Neural progenitor cell (in vitro differentiated cells): ENCODE measurements at regions not wholly inside any gene's neighbourhood (a gene's known extent, or its start where the extent isn't known, plus 50 kb on each side); places are given as distances from the start of the nearest gene placed in this dataset.
"Not testable (repeated sequence)": the region's sequence is repeated elsewhere in the genome, so short reads cannot be mapped to it uniquely, and the experiment has no call there.

ENCODE experiments used
- DNase-seq: peaks from one replicate; pipeline ENCODE4 v3.0.0-alpha.2; 2016; ENCODE audit warnings: low spot score
- H2AFZ ChIP-seq: fragments of 200-600 bp; sonication (generic); replicated peaks from 2 replicates; pipeline ENCODE4 v1.6.1; 2016; ENCODE audit warnings: antibody characterized with exemption
- H3F3A ChIP-seq: fragments of 200-600 bp; sonication (generic); 2 replicates; pipeline ENCODE4 v1.6.1; 2016; ENCODE audit warnings: antibody characterized with exemption, low read depth
- H3K27ac ChIP-seq: fragments of 200-600 bp; sonication (generic); 2 replicates; pipeline ENCODE4 v1.5.1; 2016; ENCODE audit warnings: mild to moderate bottlenecking
- H3K27me3 ChIP-seq: fragments of 200-600 bp; sonication (generic); 2 replicates; pipeline ENCODE4 v1.6.1; 2016; ENCODE audit warnings: mild to moderate bottlenecking, moderate library complexity
- H3K36me3 ChIP-seq: fragments of 200-600 bp; sonication (generic); 2 replicates; pipeline ENCODE4 v1.5.1; 2016
- H3K4me1 ChIP-seq: fragments of 200-600 bp; sonication (generic); 2 replicates; pipeline ENCODE4 v1.6.1; 2016; ENCODE audit warnings: mixed run types
- H3K4me2 ChIP-seq: fragments of 200-600 bp; sonication (generic); 2 replicates; pipeline ENCODE4 v1.6.1; 2016
- H3K4me3 ChIP-seq: fragments of 200-600 bp; sonication (generic); 2 replicates; pipeline ENCODE4 v1.5.1; 2016
- H3K79me2 ChIP-seq: fragments of 200-600 bp; sonication (generic); 2 replicates; pipeline ENCODE4 v1.6.1; 2016; ENCODE audit warnings: low read depth
- H3K9ac ChIP-seq: fragments of 200-600 bp; sonication (generic); 2 replicates; pipeline ENCODE4 v1.6.1; 2016
- H3K9me3 ChIP-seq: fragments of 200-600 bp; sonication (generic); 2 replicates; pipeline ENCODE4 v1.5.1; 2016; ENCODE audit warnings: low read depth
- H4K20me1 ChIP-seq: fragments of 200-600 bp; sonication (generic); 2 replicates; pipeline ENCODE4 v1.6.1; 2016; ENCODE audit warnings: low read depth
- H3K27ac Mint-ChIP-seq: 3 replicates; pipeline ENCODE4 v1.8.0; 2021; ENCODE audit warnings: mixed read lengths
- H3K27me3 Mint-ChIP-seq: 2 replicates; pipeline ENCODE4 v1.8.0; 2022; ENCODE audit warnings: low read depth, mild to moderate bottlenecking, inconsistent platforms, moderate library complexity, mixed read lengths; ENCODE audit not compliant: insufficient read depth
- H3K36me3 Mint-ChIP-seq: 3 replicates; pipeline ENCODE4 v1.8.0; 2021; ENCODE audit warnings: mixed read lengths
- H3K4me1 Mint-ChIP-seq: 3 replicates; pipeline ENCODE4 v1.8.0; 2021; ENCODE audit warnings: mixed read lengths
- H3K4me3 Mint-ChIP-seq: 3 replicates; pipeline ENCODE4 v1.8.0; 2021; ENCODE audit warnings: mild to moderate bottlenecking, moderate library complexity, mixed read lengths
- H3K9me3 Mint-ChIP-seq: 3 replicates; pipeline ENCODE4 v1.8.0; 2020; ENCODE audit warnings: mixed read lengths
- EZH2 ChIP-seq: fragments of 200-600 bp; sonication (generic); IDR thresholded peaks from 2 replicates; pipeline ENCODE4 v1.6.1; 2017; ENCODE audit warnings: antibody characterized with exemption, mild to moderate bottlenecking, moderate library complexity
- EZH2phosphoT487 ChIP-seq: fragments of 200-600 bp; sonication (generic); IDR thresholded peaks from 2 replicates; pipeline ENCODE4 v1.6.1; 2017; ENCODE audit warnings: antibody characterized with exemption
- TF ChIP-seq, protein P1 (sequence below): fragments of 200-600 bp; sonication (generic); IDR thresholded peaks from 2 replicates; pipeline ENCODE4 v1.5.1; 2017; ENCODE audit warnings: antibody characterized with exemption, mild to moderate bottlenecking

GRCh38 chr9:65400886-65401285 lies 115.9 kb upstream of the FOXD4L5 start:
- H3K4me1 Mint-ChIP-seq = no peaks in the 10 kb centered on the region
- Histone ChIP-seq H3K4me1 (no peaks in the 10 kb centered on the region), H3K4me2 (no peak overlapping the region), H3K27ac (no peak overlapping the region), H3K4me3 (no peak overlapping the region), H3K79me2 (no peaks in the 10 kb centered on the region), H3K27me3 (no peaks in the 10 kb centered on the region), H3K9me3 (no peaks in the 10 kb centered on the region), H4K20me1 (no peaks in the 10 kb centered on the region), H3F3A (no peaks in the 10 kb centered on the region), H3K36me3 (no peaks in the 10 kb centered on the region), H3K9ac (no peak overlapping the region), H2AFZ (no peak overlapping the region)
- no peaks in the 10 kb centered on the region for H3K27me3 Mint-ChIP-seq
- peaks cover 46% of the 10 kb centered on the region for H3K9me3 Mint-ChIP-seq
- H3K36me3 Mint-ChIP-seq = no peaks in the 10 kb centered on the region
- no peak overlapping the region for H3K4me3 Mint-ChIP-seq
- DNase-seq = no peak
- TF ChIP-seq EZH2 = no peak
- TF ChIP-seq EZH2phosphoT487 = no peak
- TF ChIP-seq, protein P1, sequence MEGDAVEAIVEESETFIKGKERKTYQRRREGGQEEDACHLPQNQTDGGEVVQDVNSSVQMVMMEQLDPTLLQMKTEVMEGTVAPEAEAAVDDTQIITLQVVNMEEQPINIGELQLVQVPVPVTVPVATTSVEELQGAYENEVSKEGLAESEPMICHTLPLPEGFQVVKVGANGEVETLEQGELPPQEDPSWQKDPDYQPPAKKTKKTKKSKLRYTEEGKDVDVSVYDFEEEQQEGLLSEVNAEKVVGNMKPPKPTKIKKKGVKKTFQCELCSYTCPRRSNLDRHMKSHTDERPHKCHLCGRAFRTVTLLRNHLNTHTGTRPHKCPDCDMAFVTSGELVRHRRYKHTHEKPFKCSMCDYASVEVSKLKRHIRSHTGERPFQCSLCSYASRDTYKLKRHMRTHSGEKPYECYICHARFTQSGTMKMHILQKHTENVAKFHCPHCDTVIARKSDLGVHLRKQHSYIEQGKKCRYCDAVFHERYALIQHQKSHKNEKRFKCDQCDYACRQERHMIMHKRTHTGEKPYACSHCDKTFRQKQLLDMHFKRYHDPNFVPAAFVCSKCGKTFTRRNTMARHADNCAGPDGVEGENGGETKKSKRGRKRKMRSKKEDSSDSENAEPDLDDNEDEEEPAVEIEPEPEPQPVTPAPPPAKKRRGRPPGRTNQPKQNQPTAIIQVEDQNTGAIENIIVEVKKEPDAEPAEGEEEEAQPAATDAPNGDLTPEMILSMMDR = no peak
- H3K27ac Mint-ChIP-seq = no peak overlapping the region

DNA sequence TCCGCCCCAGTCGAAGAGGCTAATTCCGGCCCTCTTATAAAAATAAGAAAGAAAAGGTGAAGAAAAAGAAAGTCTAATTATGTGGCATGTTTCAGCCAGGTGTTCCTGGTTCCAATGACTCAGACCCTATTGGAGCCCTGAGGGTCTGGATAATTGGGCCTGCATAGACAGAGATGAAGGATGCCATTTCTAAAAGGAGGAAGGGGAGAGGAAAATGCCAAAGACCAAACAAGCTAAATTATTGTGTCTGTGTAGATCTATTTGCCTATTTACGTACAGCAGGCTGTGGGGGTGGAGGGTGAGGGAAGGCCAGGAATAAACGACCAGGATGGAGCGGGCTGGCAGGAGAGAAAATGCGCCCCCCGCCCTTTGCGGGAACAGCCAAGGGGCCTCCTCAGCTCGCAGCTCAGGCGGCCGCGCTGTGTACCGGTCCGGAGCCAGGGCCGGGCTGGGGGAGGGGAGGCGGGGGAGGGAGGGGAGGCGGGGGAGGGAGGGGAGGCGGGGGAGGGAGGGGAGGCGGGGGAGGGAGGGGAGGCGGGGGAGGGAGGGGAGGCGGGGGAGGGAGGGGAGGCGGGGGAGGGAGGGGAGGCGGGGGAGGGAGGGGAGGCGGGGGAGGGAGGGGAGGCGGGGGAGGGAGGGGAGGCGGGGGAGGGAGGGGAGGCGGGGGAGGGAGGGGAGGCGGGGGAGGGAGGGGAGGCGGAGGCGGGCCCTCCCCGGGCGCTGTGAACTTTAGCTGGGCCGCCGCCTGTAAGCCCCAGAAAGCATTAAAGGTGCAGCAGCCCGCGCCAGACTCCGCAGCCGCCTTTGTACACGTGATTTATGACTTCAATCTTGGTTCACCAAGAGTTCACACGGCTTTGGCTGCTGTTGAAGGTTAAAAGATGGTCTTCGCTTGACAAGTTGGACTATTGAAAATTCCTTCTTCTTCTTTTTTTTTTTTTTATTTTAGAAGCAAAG lies 113.0 kb upstream of the FOXD4L5 start:
- H3K27me3 ChIP-seq, H3K4me1 ChIP-seq, H3K4me1 Mint-ChIP-seq, H3K27me3 Mint-ChIP-seq, DNase-seq, H3F3A ChIP-seq, H2AFZ ChIP-seq, H3K4me3 ChIP-seq, H3K9ac ChIP-seq, H3K36me3 ChIP-seq, H3K27ac Mint-ChIP-seq, H3K27ac ChIP-seq, H3K4me3 Mint-ChIP-seq, H3K36me3 Mint-ChIP-seq, H3K9me3 ChIP-seq, H4K20me1 ChIP-seq, H3K4me2 ChIP-seq, H3K79me2 ChIP-seq: not testable (repeated sequence)
- peaks cover 47% of the 10 kb centered on the region for H3K9me3 Mint-ChIP-seq

GRCh38 chr9:65397226-65397625 lies 112.2 kb upstream of the FOXD4L5 start:
- not testable (repeated sequence) for H3F3A ChIP-seq, H3K4me3 Mint-ChIP-seq, H2AFZ ChIP-seq, H3K27ac Mint-ChIP-seq, H3K27ac ChIP-seq, H3K27me3 ChIP-seq, H3K36me3 ChIP-seq, H3K9me3 ChIP-seq, H3K9ac ChIP-seq, H3K4me3 ChIP-seq, H4K20me1 ChIP-seq, DNase-seq, H3K4me1 ChIP-seq, H3K79me2 ChIP-seq, H3K4me2 ChIP-seq, H3K27me3 Mint-ChIP-seq, H3K36me3 Mint-ChIP-seq, H3K4me1 Mint-ChIP-seq
- peaks cover 48% of the 10 kb centered on the region for H3K9me3 Mint-ChIP-seq

GRCh38 chr9:65396601-65397000 lies 111.6 kb upstream of the FOXD4L5 start:
- H3K9me3 ChIP-seq, H3K9ac ChIP-seq, H2AFZ ChIP-seq, H3K4me1 ChIP-seq, H3K27me3 ChIP-seq, H4K20me1 ChIP-seq, H3K79me2 ChIP-seq, H3K36me3 ChIP-seq, DNase-seq, H3K4me2 ChIP-seq, H3K4me3 Mint-ChIP-seq, H3K4me1 Mint-ChIP-seq, H3K36me3 Mint-ChIP-seq, H3K4me3 ChIP-seq, H3K27ac Mint-ChIP-seq, H3F3A ChIP-seq, H3K27ac ChIP-seq, H3K27me3 Mint-ChIP-seq: not testable (repeated sequence)
- H3K9me3 Mint-ChIP-seq = peaks cover 47% of the 10 kb centered on the region

DNA sequence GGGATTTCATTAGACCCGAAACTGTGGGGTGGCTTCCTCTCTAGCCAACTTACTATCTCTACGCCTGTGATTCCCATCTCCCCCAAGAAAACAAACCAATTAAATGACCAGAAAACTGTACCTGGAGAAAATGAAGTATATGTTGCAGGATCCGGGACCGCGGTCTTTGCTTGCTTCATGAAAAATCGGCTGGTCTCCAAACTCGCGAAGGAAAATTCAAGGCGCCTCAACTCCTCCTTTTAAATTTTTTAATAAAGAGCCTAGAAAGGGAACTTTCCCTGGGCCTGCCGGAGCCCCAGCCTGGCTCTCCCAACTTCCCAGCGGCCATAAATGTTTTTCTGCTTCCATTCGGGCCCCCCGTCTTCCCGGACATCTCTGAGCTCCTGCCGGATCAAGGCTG lies 110.8 kb upstream of the FOXD4L5 start:
- H2AFZ ChIP-seq, H3K79me2 ChIP-seq, H3K27ac ChIP-seq, H3K27ac Mint-ChIP-seq, H3K27me3 ChIP-seq, H3K36me3 Mint-ChIP-seq, H3K9me3 ChIP-seq, H3K4me3 ChIP-seq, H3K36me3 ChIP-seq, DNase-seq, H3K4me3 Mint-ChIP-seq, H4K20me1 ChIP-seq, H3F3A ChIP-seq, H3K4me1 ChIP-seq, H3K27me3 Mint-ChIP-seq, H3K9ac ChIP-seq, H3K4me2 ChIP-seq, H3K4me1 Mint-ChIP-seq: not testable (repeated sequence)
- H3K9me3 Mint-ChIP-seq = peaks cover 52% of the 10 kb centered on the region

DNA sequence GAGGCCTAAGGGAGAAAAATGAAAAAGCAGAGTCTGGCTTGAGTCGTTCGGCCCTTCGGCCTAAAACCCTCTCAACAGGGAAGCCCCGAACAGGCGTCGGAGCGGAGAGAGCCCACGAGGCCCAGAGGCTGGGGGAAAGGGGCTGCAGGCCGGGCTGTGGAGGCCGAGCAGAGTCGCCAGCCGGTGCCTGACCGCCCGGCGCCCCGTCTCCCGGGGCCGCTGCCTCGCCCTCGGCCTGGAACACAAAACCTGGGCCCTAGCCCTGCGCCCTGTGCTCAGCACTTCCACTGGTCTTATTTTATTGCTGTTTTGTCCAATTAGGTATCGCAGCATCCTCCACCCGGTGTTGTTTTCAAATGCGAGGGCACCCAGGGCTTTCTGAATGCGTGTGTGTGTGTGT lies 110.1 kb upstream of the FOXD4L5 start:
- H3K4me3 ChIP-seq, H3K36me3 ChIP-seq, H3K27me3 ChIP-seq, H3K27me3 Mint-ChIP-seq, H3F3A ChIP-seq, H3K4me1 ChIP-seq, H3K9ac ChIP-seq, H3K4me2 ChIP-seq, H3K9me3 ChIP-seq, H3K4me3 Mint-ChIP-seq, H3K27ac ChIP-seq, H3K4me1 Mint-ChIP-seq, H3K79me2 ChIP-seq, H3K36me3 Mint-ChIP-seq, H4K20me1 ChIP-seq, DNase-seq, H3K27ac Mint-ChIP-seq, H2AFZ ChIP-seq: not testable (repeated sequence)
- H3K9me3 Mint-ChIP-seq = peaks cover 52% of the 10 kb centered on the region

GRCh38 chr9:65393111-65393810 lies 108.3 kb upstream of the FOXD4L5 start:
- H3F3A ChIP-seq, H3K4me3 ChIP-seq, H3K27me3 Mint-ChIP-seq, H4K20me1 ChIP-seq, H3K9me3 ChIP-seq, H3K4me1 ChIP-seq, DNase-seq, H3K36me3 Mint-ChIP-seq, H3K27me3 ChIP-seq, H3K27ac Mint-ChIP-seq, H3K4me1 Mint-ChIP-seq, H3K79me2 ChIP-seq, H3K9ac ChIP-seq, H2AFZ ChIP-seq, H3K4me2 ChIP-seq, H3K27ac ChIP-seq, H3K4me3 Mint-ChIP-seq, H3K36me3 ChIP-seq: not testable (repeated sequence)
- peaks cover 50% of the 10 kb centered on the region for H3K9me3 Mint-ChIP-seq
